ENCODE measurements at regions not wholly inside any gene's neighbourhood (a gene's known extent, or its start where the extent isn't known, plus 50 kb on each side); places are given as distances from the start of the nearest gene placed in this dataset.
A peak's percentile ranks its signal among the peaks of the same experiment; 100 is the strongest.

GRCh38 chr14:81655423-81656314 is 122.0 kb upstream of the SEL1L start:
- H3K27ac ChIP-seq (ENCODE audit: low read depth in 1 of 2, low read length in 1 of 2) = no peak overlapping the region

GRCh38 chr14:81656811-81657210 is 123.2 kb upstream of the SEL1L start:
- Histone ChIP-seq H3K4me1 (ENCODE audit: control insufficient read depth in 5 of 5, insufficient read depth in 5 of 5, low read length in 5 of 5) (peaks cover 0 to 6% (median 0%) of the 10 kb centered on the region in 5 donors), H3K9me3 (ENCODE audit: control insufficient read depth in 4 of 4, insufficient read depth in 3 of 4, low read length in 3 of 4) (no peaks in the 10 kb centered on the region), H3K9ac (ENCODE audit: insufficient read depth in 1 of 2, low read length in 2 of 2) (no peak overlapping the region), H3K27ac (ENCODE audit: low read depth in 1 of 2, low read length in 1 of 2) (no peak overlapping the region), H3K36me3 (ENCODE audit: control insufficient read depth in 4 of 4, insufficient read depth in 4 of 4, low read length in 4 of 4) (no peaks in the 10 kb centered on the region), H3K4me3 (no peak overlapping the region), H3K27me3 (ENCODE audit: control insufficient read depth in 3 of 3, insufficient read depth in 3 of 3, low read length in 2 of 3) (no peaks in the 10 kb centered on the region)
- 45 to 51% methylated on average over 4 of the region's 4 CpGs for WGBS, 2 donors
- TF ChIP-seq, protein P1, sequence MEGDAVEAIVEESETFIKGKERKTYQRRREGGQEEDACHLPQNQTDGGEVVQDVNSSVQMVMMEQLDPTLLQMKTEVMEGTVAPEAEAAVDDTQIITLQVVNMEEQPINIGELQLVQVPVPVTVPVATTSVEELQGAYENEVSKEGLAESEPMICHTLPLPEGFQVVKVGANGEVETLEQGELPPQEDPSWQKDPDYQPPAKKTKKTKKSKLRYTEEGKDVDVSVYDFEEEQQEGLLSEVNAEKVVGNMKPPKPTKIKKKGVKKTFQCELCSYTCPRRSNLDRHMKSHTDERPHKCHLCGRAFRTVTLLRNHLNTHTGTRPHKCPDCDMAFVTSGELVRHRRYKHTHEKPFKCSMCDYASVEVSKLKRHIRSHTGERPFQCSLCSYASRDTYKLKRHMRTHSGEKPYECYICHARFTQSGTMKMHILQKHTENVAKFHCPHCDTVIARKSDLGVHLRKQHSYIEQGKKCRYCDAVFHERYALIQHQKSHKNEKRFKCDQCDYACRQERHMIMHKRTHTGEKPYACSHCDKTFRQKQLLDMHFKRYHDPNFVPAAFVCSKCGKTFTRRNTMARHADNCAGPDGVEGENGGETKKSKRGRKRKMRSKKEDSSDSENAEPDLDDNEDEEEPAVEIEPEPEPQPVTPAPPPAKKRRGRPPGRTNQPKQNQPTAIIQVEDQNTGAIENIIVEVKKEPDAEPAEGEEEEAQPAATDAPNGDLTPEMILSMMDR (IDR thresholded peaks at IDR 0.05; ENCODE audit: control extremely low read depth, extremely low read depth) = no peak
- ATAC-seq (ENCODE audit: insufficient read depth, low FRiP score) = no peak
- no peak for DNase-seq

More at GRCh38 chr14:81655423-81656314, 122.0 kb upstream of the SEL1L start:
- no peaks in the 10 kb centered on the region for H3K36me3 ChIP-seq (ENCODE audit: control insufficient read depth in 4 of 4, insufficient read depth in 4 of 4, low read length in 4 of 4)
- no peaks in the 10 kb centered on the region for H3K27me3 ChIP-seq (ENCODE audit: control insufficient read depth in 3 of 3, insufficient read depth in 3 of 3, low read length in 2 of 3)
- H3K9me3 ChIP-seq (ENCODE audit: control insufficient read depth in 4 of 4, insufficient read depth in 3 of 4, low read length in 3 of 4) = no peaks in the 10 kb centered on the region
- H3K4me1 ChIP-seq (ENCODE audit: control insufficient read depth in 5 of 5, insufficient read depth in 5 of 5, low read length in 5 of 5) = peaks cover 0 to 6% (median 0%) of the 10 kb centered on the region in 5 donors
- peak in 2 of 3 donors; percentile 21 to 31 for DNase-seq
- 72 to 80% methylated on average over 6 of the region's 6 CpGs for WGBS, 2 donors
- no peak overlapping the region for H3K4me3 ChIP-seq
- ATAC-seq (ENCODE audit: insufficient read depth, low FRiP score) = no peak
- TF ChIP-seq, protein P1 (IDR thresholded peaks at IDR 0.05; ENCODE audit: control extremely low read depth, extremely low read depth) = no peak
- no peak overlapping the region for H3K9ac ChIP-seq (ENCODE audit: insufficient read depth in 1 of 2, low read length in 2 of 2)

DNA sequence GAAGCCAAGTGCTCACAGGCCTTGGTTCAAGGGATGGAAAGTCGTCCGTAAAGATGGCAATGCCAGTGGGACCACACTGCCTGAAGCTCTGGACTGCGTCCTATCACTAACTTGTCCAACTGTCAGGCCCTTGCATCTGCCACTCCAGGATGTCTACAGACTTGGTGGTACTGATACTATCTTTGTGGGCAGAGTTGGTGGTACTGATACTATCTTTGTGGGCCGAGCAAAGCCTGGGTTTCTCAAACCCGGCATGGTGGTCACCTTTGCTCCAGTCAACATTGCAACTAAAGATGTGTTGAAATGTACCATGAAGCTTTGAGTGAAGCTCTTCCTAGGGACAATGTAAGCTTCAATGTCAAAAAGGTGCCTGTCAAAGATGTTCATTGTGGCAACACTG is 128.4 kb upstream of the SEL1L start:
- H3K36me3 ChIP-seq (ENCODE audit: control insufficient read depth in 4 of 4, insufficient read depth in 4 of 4, low read length in 4 of 4) = no peaks in the 10 kb centered on the region
- H3K9me3 ChIP-seq (ENCODE audit: control insufficient read depth in 4 of 4, insufficient read depth in 3 of 4, low read length in 3 of 4) = no peaks in the 10 kb centered on the region
- no peak for ATAC-seq (ENCODE audit: insufficient read depth, low FRiP score)
- no peaks in the 10 kb centered on the region for H3K27me3 ChIP-seq (ENCODE audit: control insufficient read depth in 3 of 3, insufficient read depth in 3 of 3, low read length in 2 of 3)
- TF ChIP-seq, protein P1 (IDR thresholded peaks at IDR 0.05; ENCODE audit: control extremely low read depth, extremely low read depth) = no peak
- no peak overlapping the region for H3K27ac ChIP-seq (ENCODE audit: low read depth in 1 of 2, low read length in 1 of 2)
- DNase-seq = no peak
- 68 to 71% methylated on average over 5 of the region's 5 CpGs for WGBS, 2 donors
- no peaks in the 10 kb centered on the region for H3K4me1 ChIP-seq (ENCODE audit: control insufficient read depth in 5 of 5, insufficient read depth in 5 of 5, low read length in 5 of 5)
- H3K4me3 ChIP-seq = no peak overlapping the region
- H3K9ac ChIP-seq (ENCODE audit: insufficient read depth in 1 of 2, low read length in 2 of 2) = no peak overlapping the region
